ENCODE measurements at regions not wholly inside any gene's neighbourhood (a gene's known extent, or its start where the extent isn't known, plus 50 kb on each side); places are given as distances from the start of the nearest gene placed in this dataset.

GRCh38 chr13:26908126-26908525 is 147.5 kb upstream of the GPR12 start:
- no peaks in the 10 kb centered on the region for H3K27me3 ChIP-seq (replicated peaks; ENCODE audit: insufficient read depth)
- DNase-seq (ENCODE audit: low spot score) = no peak
- H3K9me3 ChIP-seq = no peaks in the 10 kb centered on the region
- H3K4me3 ChIP-seq = no peak overlapping the region
- no peaks in the 10 kb centered on the region for H3K4me1 ChIP-seq (replicated peaks)
- H3K36me3 ChIP-seq = no peaks in the 10 kb centered on the region
- WGBS = 58% methylated on average over 4 of the region's 4 CpGs
- TF ChIP-seq POLR2A (IDR thresholded peaks at IDR 0.05) (no peak), CTCF (IDR thresholded peaks at IDR 0.05) (no peak), POLR2AphosphoS5 (IDR thresholded peaks at IDR 0.05) (no peak)
- H3K27ac ChIP-seq = no peak overlapping the region
- intact Hi-C loops (cut with DNase I) = no loop called here

DNA sequence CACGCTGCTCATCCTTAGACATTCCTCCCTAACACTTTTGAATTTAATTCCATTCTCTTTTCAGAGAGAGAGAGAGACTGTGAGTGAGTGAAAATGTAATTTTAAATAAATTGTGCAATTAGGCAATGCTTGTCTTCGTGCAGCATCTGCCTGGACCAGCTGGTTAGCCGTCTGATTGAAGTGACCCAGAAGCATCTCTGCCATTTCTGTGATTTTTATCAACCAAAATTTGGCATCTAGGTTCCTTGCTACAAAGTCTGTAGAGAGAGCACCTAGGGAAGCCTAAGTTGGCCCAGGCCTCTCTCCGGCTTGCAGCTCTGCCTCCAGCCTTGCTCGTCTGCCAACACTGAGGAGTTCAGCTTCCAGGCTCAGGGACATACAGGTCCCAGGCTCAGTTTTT is 138.6 kb upstream of the GPR12 start:
- Histone ChIP-seq H3K27me3 (replicated peaks; ENCODE audit: insufficient read depth) (no peaks in the 10 kb centered on the region), H3K36me3 (no peaks in the 10 kb centered on the region), H3K4me3 (no peak overlapping the region), H3K9me3 (no peaks in the 10 kb centered on the region), H3K4me1 (replicated peaks) (no peaks in the 10 kb centered on the region), H3K27ac (no peak overlapping the region)
- no peak for TF ChIP-seq POLR2AphosphoS5 (IDR thresholded peaks at IDR 0.05)
- TF ChIP-seq CTCF (IDR thresholded peaks at IDR 0.05) = no peak
- no peak for TF ChIP-seq POLR2A (IDR thresholded peaks at IDR 0.05)
- 69% methylated on average over 5 of the region's 5 CpGs for WGBS
- intact Hi-C loops (cut with DNase I) = no loop called here
- no peak for DNase-seq (ENCODE audit: low spot score)

- no peaks in the 10 kb centered on the region for H3K27me3 ChIP-seq (replicated peaks; ENCODE audit: insufficient read depth)
- H3K9me3 ChIP-seq = no peaks in the 10 kb centered on the region
- no peaks in the 10 kb centered on the region for H3K4me1 ChIP-seq (replicated peaks)
- no peak overlapping the region for H3K4me3 ChIP-seq
- no peak for TF ChIP-seq POLR2A (IDR thresholded peaks at IDR 0.05)
- TF ChIP-seq POLR2AphosphoS5 (IDR thresholded peaks at IDR 0.05) = no peak
- TF ChIP-seq CTCF (IDR thresholded peaks at IDR 0.05) = no peak
- no peak overlapping the region for H3K27ac ChIP-seq
- DNase-seq (ENCODE audit: low spot score) = no peak
- intact Hi-C loops (cut with DNase I) = no loop called here
- 85% methylated on average over 23 of the region's 23 CpGs for WGBS
- H3K36me3 ChIP-seq = no peaks in the 10 kb centered on the region
Observed at GRCh38 chr13:26897706-26898550, 137.3 kb upstream of the GPR12 start.

DNA sequence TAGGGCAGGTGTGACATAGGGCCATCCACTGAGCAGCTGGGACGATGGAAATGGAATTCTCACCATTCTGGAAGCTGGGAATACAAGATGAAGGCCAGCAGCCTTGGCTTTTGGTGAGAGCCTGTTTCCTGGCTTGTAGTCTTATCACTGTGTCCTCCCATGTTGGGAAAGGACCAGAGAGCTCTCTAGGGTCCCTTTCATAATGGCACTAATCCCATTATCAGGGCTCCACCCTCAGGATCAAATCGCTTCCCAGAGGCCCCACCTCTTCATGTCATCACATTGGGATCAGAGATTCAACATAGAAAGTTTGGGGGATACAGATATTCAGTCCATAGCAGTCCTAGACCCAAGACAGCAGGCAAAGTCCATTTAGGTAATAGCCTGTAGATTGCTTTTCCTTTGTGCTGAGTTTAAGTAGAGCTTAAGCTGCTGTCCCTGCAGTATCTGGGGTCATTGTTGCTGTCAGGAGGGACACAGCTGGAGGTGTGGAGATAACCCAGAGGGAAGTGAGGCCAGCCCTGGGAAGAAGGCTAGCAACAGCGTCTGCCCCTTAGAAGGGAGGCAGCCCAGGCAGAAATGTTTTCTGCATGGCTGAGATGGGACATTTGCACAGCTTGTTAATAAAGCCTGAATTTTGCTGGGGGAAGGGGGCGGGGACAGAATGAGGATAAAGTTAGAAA is 136.5 kb upstream of the GPR12 start:
- Histone ChIP-seq H3K4me3 (no peak overlapping the region), H3K27ac (no peak overlapping the region), H3K9me3 (no peaks in the 10 kb centered on the region), H3K4me1 (replicated peaks) (no peaks in the 10 kb centered on the region), H3K27me3 (replicated peaks; ENCODE audit: insufficient read depth) (no peaks in the 10 kb centered on the region), H3K36me3 (no peaks in the 10 kb centered on the region)
- 54% methylated on average over 4 of the region's 4 CpGs for WGBS
- no peak for DNase-seq (ENCODE audit: low spot score)
- intact Hi-C loops (cut with DNase I) = no loop called here
- TF ChIP-seq POLR2AphosphoS5 (IDR thresholded peaks at IDR 0.05) (no peak), CTCF (IDR thresholded peaks at IDR 0.05) (no peak), POLR2A (IDR thresholded peaks at IDR 0.05) (no peak)
